HFF-Myc (cell line): ENCODE measurements at regions not wholly inside any gene's neighbourhood (a gene's known extent, or its start where the extent isn't known, plus 50 kb on each side); places are given as distances from the start of the nearest gene placed in this dataset.

Source experiments
- DNase-seq: peaks from one replicate; pipeline ENCODE4 v3.0.0-alpha.2; 2011; ENCODE audit warnings: low read depth; ENCODE audit errors: extremely low read depth
- H3K4me3 ChIP-seq: replicated peaks from 2 replicates; pipeline ENCODE4 v1.5.1; 2011; ENCODE audit warnings: low read depth, mild to moderate bottlenecking, control low read depth, low read length
- TF ChIP-seq, protein P1 (sequence below): IDR thresholded peaks from 2 replicates; pipeline ENCODE4 v1.5.1; 2012; ENCODE audit warnings: mild to moderate bottlenecking, low read depth, low read length, control low read depth; ENCODE audit errors: missing control alignments

- H3K4me3 ChIP-seq: no peak overlapping the region
- TF ChIP-seq, protein P1, sequence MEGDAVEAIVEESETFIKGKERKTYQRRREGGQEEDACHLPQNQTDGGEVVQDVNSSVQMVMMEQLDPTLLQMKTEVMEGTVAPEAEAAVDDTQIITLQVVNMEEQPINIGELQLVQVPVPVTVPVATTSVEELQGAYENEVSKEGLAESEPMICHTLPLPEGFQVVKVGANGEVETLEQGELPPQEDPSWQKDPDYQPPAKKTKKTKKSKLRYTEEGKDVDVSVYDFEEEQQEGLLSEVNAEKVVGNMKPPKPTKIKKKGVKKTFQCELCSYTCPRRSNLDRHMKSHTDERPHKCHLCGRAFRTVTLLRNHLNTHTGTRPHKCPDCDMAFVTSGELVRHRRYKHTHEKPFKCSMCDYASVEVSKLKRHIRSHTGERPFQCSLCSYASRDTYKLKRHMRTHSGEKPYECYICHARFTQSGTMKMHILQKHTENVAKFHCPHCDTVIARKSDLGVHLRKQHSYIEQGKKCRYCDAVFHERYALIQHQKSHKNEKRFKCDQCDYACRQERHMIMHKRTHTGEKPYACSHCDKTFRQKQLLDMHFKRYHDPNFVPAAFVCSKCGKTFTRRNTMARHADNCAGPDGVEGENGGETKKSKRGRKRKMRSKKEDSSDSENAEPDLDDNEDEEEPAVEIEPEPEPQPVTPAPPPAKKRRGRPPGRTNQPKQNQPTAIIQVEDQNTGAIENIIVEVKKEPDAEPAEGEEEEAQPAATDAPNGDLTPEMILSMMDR: no peak
- DNase-seq: no peak
Measured at GRCh38 chr2:239864247-239865058, 160.7 kb downstream of the NDUFA10 start.

GRCh38 chr2:239862613-239863012 is 162.5 kb downstream of the NDUFA10 start:
- DNase-seq: no peak
- TF ChIP-seq, protein P1: no peak
- no peak overlapping the region for H3K4me3 ChIP-seq

DNA sequence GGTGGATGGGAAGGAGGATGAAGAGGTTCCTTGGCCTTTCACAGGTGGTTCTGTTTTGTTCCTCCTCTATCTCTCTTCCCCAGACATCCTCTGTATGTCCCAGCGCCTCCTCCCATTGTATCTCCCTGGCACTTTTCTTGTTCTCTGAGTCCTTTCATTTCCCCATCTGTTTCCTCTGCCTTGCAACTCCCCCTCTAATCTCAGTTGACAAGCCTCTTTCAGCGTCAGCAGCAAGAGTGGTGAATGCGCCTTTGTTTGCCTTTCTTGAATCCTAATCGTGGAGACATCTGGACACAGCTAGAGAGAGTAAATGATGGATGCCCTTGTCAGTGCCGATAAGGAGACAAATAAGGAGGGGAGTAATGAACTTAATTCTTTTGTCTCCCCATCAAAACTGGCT is 167.0 kb downstream of the NDUFA10 start:
- DNase-seq: no peak
- H3K4me3 ChIP-seq: no peak overlapping the region
- TF ChIP-seq, protein P1: no peak

GRCh38 chr2:239857591-239857990 is 167.6 kb downstream of the NDUFA10 start:
- no peak for DNase-seq
- H3K4me3 ChIP-seq: no peak overlapping the region
- TF ChIP-seq, protein P1: no peak

DNA sequence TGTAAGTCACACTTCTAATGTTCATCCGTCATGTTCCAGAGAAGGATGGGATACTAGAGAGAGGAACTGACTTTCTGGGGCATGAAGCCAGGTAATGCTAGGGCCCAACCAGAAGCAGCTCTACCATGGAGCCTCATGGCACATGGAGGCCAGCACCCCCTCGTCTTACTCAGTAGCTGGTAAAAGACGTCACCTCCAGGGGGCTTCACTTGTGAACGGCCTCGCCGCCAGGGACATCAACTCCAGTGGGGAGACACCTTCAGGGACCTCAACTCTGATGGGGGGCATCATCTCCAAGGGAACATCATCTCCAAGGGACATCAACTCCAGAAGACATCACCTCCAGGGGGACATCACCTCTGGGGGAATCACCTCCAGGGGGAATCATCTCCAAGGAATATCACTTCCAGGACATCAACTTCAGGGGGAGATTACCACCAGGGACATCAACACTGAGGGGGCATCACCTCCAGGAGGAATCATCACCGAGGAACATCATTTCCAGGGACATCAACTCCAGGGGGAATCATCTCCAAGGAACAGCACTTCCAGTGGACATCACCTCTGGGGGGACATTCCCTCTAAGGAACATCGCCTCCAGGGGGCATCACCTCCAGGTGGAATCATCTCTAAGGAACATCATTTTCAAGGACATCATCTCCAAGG is 168.4 kb downstream of the NDUFA10 start:
- H3K4me3 ChIP-seq: no peak overlapping the region
- DNase-seq: no peak
- TF ChIP-seq, protein P1: no peak

GRCh38 chr2:239855863-239856587 is 169.1 kb downstream of the NDUFA10 start:
- TF ChIP-seq, protein P1: no peak
- no peak for DNase-seq
- no peak overlapping the region for H3K4me3 ChIP-seq
